Loucy (cell line): ENCODE measurements at regions not wholly inside any gene's neighbourhood (a gene's known extent, or its start where the extent isn't known, plus 50 kb on each side); places are given as distances from the start of the nearest gene placed in this dataset.

Experiments
- H2AFZ ChIP-seq: fragments of 200-600 bp; sonication (generic); 2 replicates; pipeline ENCODE4 v1.6.0; 2016; ENCODE audit warnings: antibody characterized with exemption, mild to moderate bottlenecking, low read length, moderate library complexity
- H3F3A ChIP-seq: fragments of 200-600 bp; 2 replicates; pipeline ENCODE4 v1.6.0; 2016; ENCODE audit warnings: antibody characterized with exemption, low read depth, mild to moderate bottlenecking
- H3K27me3 ChIP-seq: fragments of 200-600 bp; sonication (generic); 2 replicates; pipeline ENCODE4 v1.6.1; 2014; ENCODE audit warnings: low read length, mild to moderate bottlenecking; ENCODE audit not compliant: insufficient read depth, poor library complexity, severe bottlenecking
- H3K36me3 ChIP-seq: fragments of 200-600 bp; sonication (generic); 2 replicates; pipeline ENCODE4 v1.6.1; 2016; ENCODE audit warnings: low read length; ENCODE audit not compliant: insufficient read depth
- H3K4me1 ChIP-seq: fragments of 200-600 bp; sonication (generic); 2 replicates; pipeline ENCODE4 v1.5.1; 2014; ENCODE audit warnings: low read length, mild to moderate bottlenecking; ENCODE audit not compliant: insufficient read depth, poor library complexity, severe bottlenecking
- H3K4me2 ChIP-seq: fragments of 200-600 bp; sonication (generic); 2 replicates; pipeline ENCODE4 v1.6.0; 2014; ENCODE audit warnings: antibody characterized with exemption, low read length, low read depth, mild to moderate bottlenecking; ENCODE audit not compliant: poor library complexity, severe bottlenecking
- H3K4me3 ChIP-seq: fragments of 200-600 bp; sonication (generic); 2 replicates; pipeline ENCODE4 v1.5.1; 2014; ENCODE audit warnings: low read length, mild to moderate bottlenecking, mixed read lengths; ENCODE audit not compliant: poor library complexity, severe bottlenecking
- H3K79me2 ChIP-seq: fragments of 200-600 bp; sonication (generic); 2 replicates; pipeline ENCODE4 v1.6.1; 2014; ENCODE audit warnings: low read length; ENCODE audit not compliant: insufficient read depth
- H3K9ac ChIP-seq: fragments of 200-600 bp; sonication (generic); 2 replicates; pipeline ENCODE4 v1.6.0; 2014; ENCODE audit warnings: mild to moderate bottlenecking, low read depth, low read length, moderate library complexity; ENCODE audit not compliant: poor library complexity, severe bottlenecking
- H3K9me2 ChIP-seq: fragments of 200-600 bp; sonication (generic); replicated peaks from 2 replicates; pipeline ENCODE4 v1.6.1; 2016; ENCODE audit warnings: low read depth, low read length, mixed read lengths
- H3K9me3 ChIP-seq: fragments of 200-600 bp; sonication (generic); 2 replicates; pipeline ENCODE4 v1.6.1; 2014; ENCODE audit warnings: mild to moderate bottlenecking, antibody characterized with exemption, low read length, low read depth; ENCODE audit not compliant: insufficient read depth
- H4K20me1 ChIP-seq: fragments of 200-600 bp; sonication (generic); 2 replicates; pipeline ENCODE4 v1.6.0; 2014; ENCODE audit warnings: antibody characterized with exemption, low read length, mild to moderate bottlenecking; ENCODE audit not compliant: insufficient read depth, poor library complexity, severe bottlenecking
- CTCF ChIP-seq: fragments of 200-600 bp; sonication (generic); conservative IDR thresholded peaks from 2 replicates; pipeline ENCODE4 v1.5.1; 2014; ENCODE audit warnings: mild to moderate bottlenecking, antibody characterized with exemption, low read length
- EZH2phosphoT487 ChIP-seq: fragments of 200-600 bp; IDR thresholded peaks from 2 replicates; pipeline ENCODE4 v1.6.1; 2018; ENCODE audit warnings: antibody characterized with exemption, mild to moderate bottlenecking, moderate library complexity, borderline replicate concordance

DNA sequence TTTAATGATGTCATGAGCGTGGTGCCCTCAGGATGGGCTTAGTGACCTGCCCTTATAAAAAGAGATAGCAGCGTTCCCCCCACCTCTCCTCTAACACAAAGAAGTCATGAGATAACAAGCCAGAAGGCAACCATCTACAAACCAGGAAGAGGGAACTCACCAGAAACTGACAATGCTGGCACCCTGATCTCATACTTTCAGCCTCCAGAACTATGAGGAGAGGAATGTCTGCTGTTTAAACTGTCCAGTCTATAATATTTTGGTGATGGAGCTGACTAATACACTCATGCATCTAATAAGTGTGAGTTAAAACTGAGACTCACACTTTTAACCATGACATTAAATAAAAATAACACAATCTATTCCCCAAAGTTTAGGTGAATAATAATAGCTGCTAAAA is 156.1 kb upstream of the SPEF2 start:
- Histone ChIP-seq H4K20me1 (no peaks in the 10 kb centered on the region), H3K9me2 (no peaks in the 10 kb centered on the region), H3K4me2 (no peak overlapping the region), H3K9me3 (no peaks in the 10 kb centered on the region), H3K36me3 (no peaks in the 10 kb centered on the region), H3K4me1 (no peaks in the 10 kb centered on the region), H3K79me2 (no peaks in the 10 kb centered on the region), H3K27me3 (no peaks in the 10 kb centered on the region), H2AFZ (no peak overlapping the region), H3F3A (no peaks in the 10 kb centered on the region), H3K4me3 (no peak overlapping the region), H3K9ac (no peak overlapping the region)
- TF ChIP-seq EZH2phosphoT487 (no peak), CTCF (no peak)

DNA sequence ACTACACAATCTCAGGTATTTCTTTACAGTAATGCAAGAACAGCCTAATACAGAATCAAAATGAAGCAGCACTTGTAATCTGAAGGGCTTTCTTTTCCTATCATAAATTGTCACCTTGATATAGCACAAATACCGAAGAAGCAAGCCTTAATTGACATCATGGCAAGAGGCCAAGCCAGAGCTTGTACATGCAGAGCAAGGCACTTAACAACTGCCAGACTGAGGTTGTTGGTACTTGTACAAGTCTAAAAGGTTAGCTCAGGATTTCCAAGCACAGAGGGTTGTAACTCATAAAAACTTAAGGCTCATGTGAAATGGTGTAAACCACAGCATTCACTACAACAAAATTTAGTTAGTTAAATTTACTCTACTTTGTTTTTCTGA is 158.8 kb upstream of the SPEF2 start:
- TF ChIP-seq CTCF (no peak), EZH2phosphoT487 (no peak)
- Histone ChIP-seq H3K27me3 (no peaks in the 10 kb centered on the region), H3K4me2 (no peak overlapping the region), H3K4me1 (no peaks in the 10 kb centered on the region), H4K20me1 (no peaks in the 10 kb centered on the region), H3K4me3 (no peak overlapping the region), H3K36me3 (no peaks in the 10 kb centered on the region), H3F3A (no peaks in the 10 kb centered on the region), H3K79me2 (no peaks in the 10 kb centered on the region), H3K9ac (no peak overlapping the region), H3K9me2 (no peaks in the 10 kb centered on the region), H3K9me3 (no peaks in the 10 kb centered on the region), H2AFZ (no peak overlapping the region)

DNA sequence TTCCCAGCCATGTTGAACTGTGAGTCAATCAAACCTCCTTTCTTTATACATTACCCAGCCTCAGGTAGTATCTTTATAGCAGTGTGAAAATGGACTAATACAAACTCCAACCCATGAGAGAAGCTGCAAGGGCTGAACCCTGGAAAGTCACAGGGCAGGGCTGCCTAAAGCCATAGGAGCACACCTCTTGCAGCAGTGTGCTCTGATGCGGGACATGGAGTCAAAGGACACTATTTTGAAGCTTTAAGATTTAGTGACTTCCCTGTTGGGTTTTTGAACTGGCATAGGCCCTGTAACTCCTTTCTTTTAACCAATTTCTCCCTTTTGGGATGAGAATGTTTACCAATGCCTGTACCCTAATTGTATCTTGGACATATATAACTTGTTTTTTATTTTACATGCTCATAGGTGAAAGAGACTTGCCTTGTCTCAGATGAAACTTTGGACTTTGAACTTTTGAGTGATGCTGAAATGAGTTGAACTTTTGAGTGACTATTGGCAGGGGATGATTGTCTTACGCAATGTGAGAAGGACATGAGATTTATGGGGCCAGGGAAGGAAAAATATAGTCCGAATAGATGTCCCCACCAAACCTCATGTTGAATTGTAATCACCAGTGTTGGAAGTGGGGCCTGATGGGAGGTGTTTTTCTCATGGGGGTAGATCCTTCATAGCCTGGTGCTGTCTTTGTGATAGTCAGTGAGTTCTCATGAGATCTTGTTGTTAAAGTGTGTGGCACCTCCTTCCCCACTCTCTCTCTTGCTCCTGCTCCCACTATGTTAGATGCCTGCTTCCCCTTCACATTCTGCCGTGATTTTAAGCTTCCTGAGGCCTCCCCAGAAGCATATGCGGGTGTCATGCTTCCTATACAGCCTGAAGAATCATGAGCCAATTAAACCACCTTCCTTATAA is 159.5 kb upstream of the SPEF2 start:
- Histone ChIP-seq H3K4me2 (no peak overlapping the region), H2AFZ (no peak overlapping the region), H3K9ac (no peak overlapping the region), H3K4me3 (no peak overlapping the region), H3K27me3 (no peaks in the 10 kb centered on the region), H3K9me2 (no peaks in the 10 kb centered on the region), H3K9me3 (no peaks in the 10 kb centered on the region), H3K36me3 (no peaks in the 10 kb centered on the region), H4K20me1 (no peaks in the 10 kb centered on the region), H3F3A (no peaks in the 10 kb centered on the region), H3K4me1 (no peaks in the 10 kb centered on the region), H3K79me2 (no peaks in the 10 kb centered on the region)
- TF ChIP-seq EZH2phosphoT487 (no peak), CTCF (no peak)
